Astrocyte (in vitro differentiated cells and primary cell): ENCODE measurements at regions not wholly inside any gene's neighbourhood (a gene's known extent, or its start where the extent isn't known, plus 50 kb on each side); places are given as distances from the start of the nearest gene placed in this dataset.

ENCODE experiments used
- EZH2 ChIP-seq: IDR thresholded peaks from 2 replicates; pipeline ENCODE4 v1.6.1; 2012; ENCODE audit warnings: mild to moderate bottlenecking, low read length, inconsistent platforms; ENCODE audit not compliant: insufficient read depth
- TF ChIP-seq, protein P1 (sequence below): IDR thresholded peaks from 2 replicates; pipeline ENCODE4 v1.5.1; 2011; ENCODE audit warnings: low read depth, mild to moderate bottlenecking, inconsistent platforms, low read length, moderate library complexity; ENCODE audit not compliant: insufficient read depth

DNA sequence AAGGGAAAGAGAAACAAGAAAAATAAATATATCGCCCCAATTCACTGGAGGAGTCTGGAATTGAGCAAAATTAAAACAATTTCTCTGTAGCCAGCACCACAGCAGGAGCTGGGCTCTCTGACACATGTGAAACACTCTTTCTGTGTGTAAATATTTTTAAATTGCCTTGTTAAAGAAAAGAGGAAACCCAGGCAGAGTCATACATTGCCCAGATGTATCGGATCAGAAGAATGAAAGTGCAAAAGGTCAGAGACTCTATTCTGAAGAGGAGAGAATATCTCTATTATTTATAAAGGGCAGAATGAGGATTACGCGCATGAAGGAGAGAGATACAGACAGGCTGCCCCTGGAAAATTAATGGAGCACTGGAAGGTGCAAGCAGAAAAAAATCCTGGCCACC lies 127.0 kb upstream of the MAN1A1 start:
- TF ChIP-seq, protein P1, sequence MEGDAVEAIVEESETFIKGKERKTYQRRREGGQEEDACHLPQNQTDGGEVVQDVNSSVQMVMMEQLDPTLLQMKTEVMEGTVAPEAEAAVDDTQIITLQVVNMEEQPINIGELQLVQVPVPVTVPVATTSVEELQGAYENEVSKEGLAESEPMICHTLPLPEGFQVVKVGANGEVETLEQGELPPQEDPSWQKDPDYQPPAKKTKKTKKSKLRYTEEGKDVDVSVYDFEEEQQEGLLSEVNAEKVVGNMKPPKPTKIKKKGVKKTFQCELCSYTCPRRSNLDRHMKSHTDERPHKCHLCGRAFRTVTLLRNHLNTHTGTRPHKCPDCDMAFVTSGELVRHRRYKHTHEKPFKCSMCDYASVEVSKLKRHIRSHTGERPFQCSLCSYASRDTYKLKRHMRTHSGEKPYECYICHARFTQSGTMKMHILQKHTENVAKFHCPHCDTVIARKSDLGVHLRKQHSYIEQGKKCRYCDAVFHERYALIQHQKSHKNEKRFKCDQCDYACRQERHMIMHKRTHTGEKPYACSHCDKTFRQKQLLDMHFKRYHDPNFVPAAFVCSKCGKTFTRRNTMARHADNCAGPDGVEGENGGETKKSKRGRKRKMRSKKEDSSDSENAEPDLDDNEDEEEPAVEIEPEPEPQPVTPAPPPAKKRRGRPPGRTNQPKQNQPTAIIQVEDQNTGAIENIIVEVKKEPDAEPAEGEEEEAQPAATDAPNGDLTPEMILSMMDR, result no peak
- no peak for TF ChIP-seq EZH2
